Testis (tissue), 2 donors: ENCODE measurements at regions not wholly inside any gene's neighbourhood (a gene's known extent, or its start where the extent isn't known, plus 50 kb on each side); places are given as distances from the start of the nearest gene placed in this dataset.

Source experiments
- CTCF ChIP-seq, 3 experiments: fragments of 450-650 bp in 2 of 3; fragments of 200-600 bp in 1 of 3; sonication (generic) in 1 of 3; IDR thresholded peaks; one replicate each; pipeline ENCODE4 v1.5.1; 2016 to 2019; ENCODE audit warnings: antibody characterized with exemption in 3 of 3, mild to moderate bottlenecking in 2 of 3, moderate library complexity in 1 of 3
- POLR2A ChIP-seq: fragments of 450-650 bp; IDR thresholded peaks from one replicate; pipeline ENCODE4 v1.6.1; 2017; ENCODE audit warnings: antibody characterized with exemption, mild to moderate bottlenecking, moderate library complexity

DNA sequence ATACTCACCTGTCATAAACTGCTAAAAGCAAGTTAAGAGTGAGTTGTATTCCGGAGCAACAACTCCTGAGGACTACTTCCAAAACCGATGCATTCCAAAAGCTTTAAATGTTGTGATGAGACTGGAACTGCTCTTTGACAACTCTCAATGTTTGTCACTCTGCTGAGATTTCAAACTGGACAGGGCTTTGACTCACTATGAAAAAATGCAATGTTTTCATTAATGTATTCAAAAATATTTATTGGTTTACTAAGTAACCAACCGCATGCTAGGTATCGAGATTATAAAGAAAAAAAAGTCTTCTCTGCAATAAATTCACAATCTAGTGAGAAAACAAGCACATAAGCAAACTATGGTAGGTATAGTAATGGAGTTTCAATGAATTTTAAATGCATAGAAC is 107.9 kb upstream of the GNAI1 start:
- TF ChIP-seq CTCF (IDR thresholded peaks at IDR 0.05) = no peak
- TF ChIP-seq POLR2A = no peak
